ENCODE measurements at regions not wholly inside any gene's neighbourhood (a gene's known extent, or its start where the extent isn't known, plus 50 kb on each side); places are given as distances from the start of the nearest gene placed in this dataset.
"Not testable (repeated sequence)": the region's sequence is repeated elsewhere in the genome, so short reads cannot be mapped to it uniquely, and the experiment has no call there.

- 74% methylated on average over 5 of the region's 5 CpGs for WGBS
- no peaks in the 10 kb centered on the region for H3K27me3 ChIP-seq
- H3K4me3 ChIP-seq: no peak overlapping the region
- H3K36me3 ChIP-seq: no peaks in the 10 kb centered on the region
- no peak overlapping the region for H3K27ac ChIP-seq (replicated peaks in 1 of 4)
- H3K4me1 ChIP-seq: no peaks in the 10 kb centered on the region
- DNase-seq (ENCODE audit: extremely low spot score): no peak
- intact Hi-C loops (cut with DNase I): no loop called here
- TF ChIP-seq POLR2AphosphoS5 (IDR thresholded peaks at IDR 0.05) (no peak), EP300 (IDR thresholded peaks at IDR 0.05) (no peak), POLR2A (IDR thresholded peaks at IDR 0.05; ENCODE audit: low read depth) (no peak), CTCF (IDR thresholded peaks at IDR 0.05) (no peak)
- no peaks in the 10 kb centered on the region for H3K9me3 ChIP-seq
These were observed 100.1 kb downstream of the EIF4E start for GRCh38 chr4:98828801-98829200.

- no peak for DNase-seq (ENCODE audit: extremely low spot score)
- no peaks in the 10 kb centered on the region for H3K9me3 ChIP-seq
- intact Hi-C loops (cut with DNase I): no loop called here
- H3K27ac ChIP-seq (replicated peaks in 1 of 4): no peak overlapping the region
- WGBS: 54% methylated on average over 3 of the region's 3 CpGs
- no peak overlapping the region for H3K4me3 ChIP-seq
- no peak for TF ChIP-seq POLR2AphosphoS5 (IDR thresholded peaks at IDR 0.05)
- no peak for TF ChIP-seq EP300 (IDR thresholded peaks at IDR 0.05)
- no peak for TF ChIP-seq POLR2A (IDR thresholded peaks at IDR 0.05; ENCODE audit: low read depth)
- no peak for TF ChIP-seq CTCF (IDR thresholded peaks at IDR 0.05)
- H3K4me1 ChIP-seq: no peaks in the 10 kb centered on the region
- no peaks in the 10 kb centered on the region for H3K36me3 ChIP-seq
- no peaks in the 10 kb centered on the region for H3K27me3 ChIP-seq
These were observed 101.3 kb downstream of the EIF4E start for GRCh38 chr4:98827661-98828060.

GRCh38 chr4:98822144-98822543, 106.8 kb downstream of the EIF4E start:
- no peaks in the 10 kb centered on the region for H3K36me3 ChIP-seq
- no peak for TF ChIP-seq POLR2A (IDR thresholded peaks at IDR 0.05; ENCODE audit: low read depth)
- TF ChIP-seq EP300 (IDR thresholded peaks at IDR 0.05): no peak
- no peak for TF ChIP-seq POLR2AphosphoS5 (IDR thresholded peaks at IDR 0.05)
- TF ChIP-seq CTCF (IDR thresholded peaks at IDR 0.05): no peak
- 91% methylated on average over 4 of the region's 4 CpGs for WGBS
- intact Hi-C loops (cut with DNase I): no loop called here
- H3K4me3 ChIP-seq: no peak overlapping the region
- H3K27me3 ChIP-seq: no peaks in the 10 kb centered on the region
- no peak overlapping the region for H3K27ac ChIP-seq (replicated peaks in 1 of 4)
- no peak for DNase-seq (ENCODE audit: extremely low spot score)
- no peaks in the 10 kb centered on the region for H3K4me1 ChIP-seq
- no peaks in the 10 kb centered on the region for H3K9me3 ChIP-seq

- H3K4me1 ChIP-seq; DNase-seq (ENCODE audit: extremely low spot score); H3K4me3 ChIP-seq; intact Hi-C loops (cut with DNase I); H3K9me3 ChIP-seq; H3K27ac ChIP-seq (replicated peaks in 1 of 4); H3K27me3 ChIP-seq; H3K36me3 ChIP-seq: not testable (repeated sequence)
- WGBS: 93% methylated on average over 1 of the region's 1 CpG
These were observed 110.8 kb downstream of the EIF4E start for GRCh38 chr4:98818116-98818515.

GRCh38 chr4:98816816-98817215, 112.1 kb downstream of the EIF4E start:
- no peaks in the 10 kb centered on the region for H3K36me3 ChIP-seq
- TF ChIP-seq POLR2A (IDR thresholded peaks at IDR 0.05; ENCODE audit: low read depth) (no peak), CTCF (IDR thresholded peaks at IDR 0.05) (no peak), EP300 (IDR thresholded peaks at IDR 0.05) (no peak), POLR2AphosphoS5 (IDR thresholded peaks at IDR 0.05) (no peak)
- H3K4me3 ChIP-seq: no peak overlapping the region
- WGBS: 77% methylated on average over 1 of the region's 1 CpG
- H3K4me1 ChIP-seq: no peaks in the 10 kb centered on the region
- DNase-seq (ENCODE audit: extremely low spot score): no peak
- H3K27me3 ChIP-seq: no peaks in the 10 kb centered on the region
- no peaks in the 10 kb centered on the region for H3K9me3 ChIP-seq
- no peak overlapping the region for H3K27ac ChIP-seq (replicated peaks in 1 of 4)
- intact Hi-C loops (cut with DNase I): no loop called here
